Psoas muscle (tissue), 7 donors: ENCODE measurements at regions not wholly inside any gene's neighbourhood (a gene's known extent, or its start where the extent isn't known, plus 50 kb on each side); places are given as distances from the start of the nearest gene placed in this dataset.

Experiments used
- ATAC-seq, 4 donors: fragments of 200-7000 bp; cut with Tn5 transposase; one replicate each; pipeline ENCODE4 v1.9.1; 2020; ENCODE audit warnings: moderate library complexity in 3 of 4, mild to moderate bottlenecking in 2 of 4
- DNase-seq, 2 donors: peaks; one replicate each; pipeline ENCODE4 v3.0.0-alpha.2; 2020
- H3K27ac ChIP-seq: fragments of 200-600 bp; one replicate; pipeline ENCODE4 v1.8.0; 2022
- H3K27me3 ChIP-seq, 3 donors: fragments of 200-600 bp in 1 of 3; one replicate each; pipeline versions ENCODE4 v1.6.1 to v1.8.0; 2013 to 2022; ENCODE audit warnings: low read length in 2 of 3, mild to moderate bottlenecking in 2 of 3, moderate library complexity in 1 of 3; ENCODE audit not compliant: insufficient read depth in 3 of 3
- H3K36me3 ChIP-seq, 2 donors: fragments of 200-600 bp in 1 of 2; one replicate each; pipeline versions ENCODE4 v1.6.1 to v1.8.0; 2013 to 2022; ENCODE audit warnings: low read depth in 1 of 2, mild to moderate bottlenecking in 1 of 2, moderate library complexity in 1 of 2; ENCODE audit not compliant: insufficient read depth in 1 of 2
- H3K4me1 ChIP-seq: fragments of 200-600 bp; one replicate; pipeline ENCODE4 v1.8.0; 2022
- H3K4me3 ChIP-seq: fragments of 200-600 bp; one replicate; pipeline ENCODE4 v1.8.0; 2022; ENCODE audit warnings: mild to moderate bottlenecking
- H3K9me3 ChIP-seq: fragments of 200-600 bp; one replicate; pipeline ENCODE4 v1.8.0; 2022
- WGBS, 3 donors: extraction: QIAGEN DNeasy Blood & Tissue Kit; methylation state at CpG; one replicate each; pipeline versions ENCODE4 v1.1.6 to v1.1.7; 2013; 5-methylcytosine and 5-hydroxymethylcytosine counted together
- intact Hi-C, 2 donors: fragments of 100-400 bp; cut with DNase I; formaldehyde crosslinking; loops; one replicate each; pipeline versions ENCODE4 v1.11.0 to v1.14.2; 2022
- TF ChIP-seq, protein P1 (sequence below): fragments of 200-600 bp; IDR thresholded peaks from one replicate; pipeline ENCODE4 v1.8.0; 2022; ENCODE audit warnings: antibody characterized with exemption
- donor health status: healthy with polysubstance abuse.
- donor health status: DM: no; HTN: no; CAD: no; lungs with moderate emphysema.
- donor health status: Bipolar disorder and iron deficiency.
- donor health status: healthy.
- donor health status: DM: yes; HTN: yes; CAD: no.
- donor health status: DM: no; HTN: no; CAD: no.
- donor health status: DM: yes; HTN: yes; CAD: no.

DNA sequence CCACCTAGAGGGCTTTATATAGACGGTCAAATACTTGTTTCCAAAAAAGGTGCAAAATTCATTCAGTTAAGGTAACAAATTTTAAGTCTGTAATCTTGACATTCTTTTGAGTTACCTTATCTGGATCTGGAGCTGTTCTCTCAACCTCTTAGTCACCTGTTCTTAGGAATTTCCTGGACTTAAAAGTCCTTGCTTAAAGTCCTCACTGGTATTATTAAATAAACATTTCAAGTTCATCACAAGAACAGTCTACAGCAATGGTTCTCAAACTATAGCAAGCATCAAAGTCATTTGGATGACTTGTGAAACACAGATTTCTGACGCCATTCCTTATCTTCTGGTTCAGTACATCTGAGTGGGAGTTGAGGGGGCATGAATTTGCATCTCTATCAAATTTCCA, 122.9 kb upstream of the GOLIM4 start:
- no peak for DNase-seq
- ATAC-seq, result no peak
- Histone ChIP-seq H3K4me1 (no peaks in the 10 kb centered on the region), H3K9me3 (no peaks in the 10 kb centered on the region), H3K4me3 (no peak overlapping the region), H3K27ac (no peak overlapping the region), H3K36me3 (no peaks in the 10 kb centered on the region), H3K27me3 (no peaks in the 10 kb centered on the region)
- WGBS, 3 donors, result 79 to 88% (median 81%) methylated on average over 2 of the region's 2 CpGs
- TF ChIP-seq, protein P1, sequence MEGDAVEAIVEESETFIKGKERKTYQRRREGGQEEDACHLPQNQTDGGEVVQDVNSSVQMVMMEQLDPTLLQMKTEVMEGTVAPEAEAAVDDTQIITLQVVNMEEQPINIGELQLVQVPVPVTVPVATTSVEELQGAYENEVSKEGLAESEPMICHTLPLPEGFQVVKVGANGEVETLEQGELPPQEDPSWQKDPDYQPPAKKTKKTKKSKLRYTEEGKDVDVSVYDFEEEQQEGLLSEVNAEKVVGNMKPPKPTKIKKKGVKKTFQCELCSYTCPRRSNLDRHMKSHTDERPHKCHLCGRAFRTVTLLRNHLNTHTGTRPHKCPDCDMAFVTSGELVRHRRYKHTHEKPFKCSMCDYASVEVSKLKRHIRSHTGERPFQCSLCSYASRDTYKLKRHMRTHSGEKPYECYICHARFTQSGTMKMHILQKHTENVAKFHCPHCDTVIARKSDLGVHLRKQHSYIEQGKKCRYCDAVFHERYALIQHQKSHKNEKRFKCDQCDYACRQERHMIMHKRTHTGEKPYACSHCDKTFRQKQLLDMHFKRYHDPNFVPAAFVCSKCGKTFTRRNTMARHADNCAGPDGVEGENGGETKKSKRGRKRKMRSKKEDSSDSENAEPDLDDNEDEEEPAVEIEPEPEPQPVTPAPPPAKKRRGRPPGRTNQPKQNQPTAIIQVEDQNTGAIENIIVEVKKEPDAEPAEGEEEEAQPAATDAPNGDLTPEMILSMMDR, result no peak
- intact Hi-C loops, result loop anchor here (5.0 to 10.0 kb wide), 2 partner anchors 244 to 246 kb away; no protein-coding TSS in a partner anchor

DNA sequence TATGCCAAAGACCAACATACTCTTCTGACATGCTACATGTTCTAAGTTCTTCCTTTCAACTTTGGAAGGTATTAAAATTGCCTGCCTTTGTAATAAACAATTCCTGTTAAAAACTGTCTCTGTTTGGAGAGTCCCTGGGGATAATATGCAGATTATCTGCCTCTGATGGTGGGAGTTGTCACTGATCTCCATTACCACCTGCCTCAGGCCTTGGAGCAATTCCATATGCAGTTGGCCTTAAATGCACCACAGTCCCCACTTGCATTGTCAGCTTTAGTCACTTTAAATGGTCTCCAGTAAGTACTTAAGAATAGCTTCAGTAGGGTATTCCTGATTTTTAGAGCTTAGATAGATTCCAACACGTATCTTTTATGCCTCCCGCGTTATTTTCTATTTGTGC, 121.1 kb upstream of the GOLIM4 start:
- no peaks in the 10 kb centered on the region for H3K27me3 ChIP-seq
- no peaks in the 10 kb centered on the region for H3K4me1 ChIP-seq
- H3K4me3 ChIP-seq, result no peak overlapping the region
- H3K36me3 ChIP-seq, result no peaks in the 10 kb centered on the region
- TF ChIP-seq, protein P1, result no peak
- DNase-seq (no peak), ATAC-seq (no peak)
- no peak overlapping the region for H3K27ac ChIP-seq
- WGBS, 3 donors, result 68 to 82% (median 73%) methylated on average over 3 of the region's 3 CpGs
- no peaks in the 10 kb centered on the region for H3K9me3 ChIP-seq
- intact Hi-C loops, result loop anchor here (5.0 to 10.0 kb wide), 2 partner anchors 245 to 248 kb away; no protein-coding TSS in a partner anchor

DNA sequence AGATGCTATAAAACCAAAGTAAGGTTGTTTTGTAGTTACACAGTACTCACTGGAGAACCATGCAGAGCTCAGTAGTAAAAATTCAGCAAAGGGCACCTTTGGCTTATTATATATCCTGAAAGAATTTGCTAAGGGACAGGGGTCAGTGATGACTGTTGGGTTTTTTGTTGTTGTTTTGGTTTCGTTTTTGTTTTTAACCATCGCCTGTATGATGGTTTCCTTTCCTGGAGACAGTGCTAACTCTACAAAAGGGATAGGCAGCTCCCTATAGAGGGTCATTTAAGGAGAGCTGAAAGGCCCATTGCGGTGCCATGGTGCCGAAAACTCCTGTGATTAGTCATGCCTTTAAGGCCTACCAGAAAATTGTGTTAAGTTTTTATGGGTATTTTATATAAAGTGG, 118.2 kb upstream of the GOLIM4 start:
- Histone ChIP-seq H3K27ac (no peak overlapping the region), H3K9me3 (no peaks in the 10 kb centered on the region), H3K27me3 (no peaks in the 10 kb centered on the region), H3K4me1 (no peaks in the 10 kb centered on the region), H3K4me3 (no peak overlapping the region), H3K36me3 (no peaks in the 10 kb centered on the region)
- TF ChIP-seq, protein P1, result no peak
- ATAC-seq (no peak), DNase-seq (no peak)
- intact Hi-C loops, result loop anchor here in 1 of 2 donors (10.0 kb wide), 1 partner anchor 251 kb away; no protein-coding TSS in a partner anchor
- 47 to 69% (median 59%) methylated on average over 4 of the region's 4 CpGs for WGBS, 3 donors

DNA sequence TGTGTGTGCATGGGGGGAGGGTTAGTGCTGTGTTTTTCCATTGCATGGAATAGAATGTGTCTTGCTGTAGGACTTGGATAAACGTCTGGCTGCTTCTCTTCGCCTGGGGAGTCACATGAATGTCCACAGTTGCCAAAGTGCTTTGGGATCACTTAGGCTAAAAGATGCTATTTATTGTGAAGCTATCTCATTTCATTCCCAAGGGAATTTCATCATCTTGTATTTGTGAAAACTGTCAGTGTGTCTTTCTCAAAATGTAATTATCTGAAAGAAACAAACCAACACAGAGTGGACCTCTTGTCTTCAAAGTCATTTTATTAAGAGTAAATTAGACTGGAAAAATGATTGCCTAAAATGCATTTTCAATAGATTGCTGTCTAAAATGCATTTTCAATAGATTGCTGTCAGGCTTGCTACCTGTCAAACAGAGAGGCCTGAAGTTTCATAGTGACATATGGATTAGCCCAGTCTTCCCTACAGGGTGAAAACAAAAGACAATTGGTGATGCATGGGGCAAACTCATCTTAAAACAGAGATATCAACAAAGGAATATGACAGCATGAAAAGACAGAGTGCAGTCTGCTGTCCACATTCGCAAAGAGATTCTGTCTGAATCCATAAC, 117.1 kb upstream of the GOLIM4 start:
- ATAC-seq (no peak), DNase-seq (no peak)
- H3K36me3 ChIP-seq, result no peaks in the 10 kb centered on the region
- intact Hi-C loops, result loop anchor here in 1 of 2 donors (10.0 kb wide), 1 partner anchor 252 kb away; no protein-coding TSS in a partner anchor
- TF ChIP-seq, protein P1, result no peak
- H3K27me3 ChIP-seq, result no peaks in the 10 kb centered on the region
- H3K9me3 ChIP-seq, result no peaks in the 10 kb centered on the region
- no peak overlapping the region for H3K4me3 ChIP-seq
- no peak overlapping the region for H3K27ac ChIP-seq
- 48 to 51% (median 48%) methylated on average over 3 of the region's 3 CpGs for WGBS, 3 donors
- no peaks in the 10 kb centered on the region for H3K4me1 ChIP-seq

DNA sequence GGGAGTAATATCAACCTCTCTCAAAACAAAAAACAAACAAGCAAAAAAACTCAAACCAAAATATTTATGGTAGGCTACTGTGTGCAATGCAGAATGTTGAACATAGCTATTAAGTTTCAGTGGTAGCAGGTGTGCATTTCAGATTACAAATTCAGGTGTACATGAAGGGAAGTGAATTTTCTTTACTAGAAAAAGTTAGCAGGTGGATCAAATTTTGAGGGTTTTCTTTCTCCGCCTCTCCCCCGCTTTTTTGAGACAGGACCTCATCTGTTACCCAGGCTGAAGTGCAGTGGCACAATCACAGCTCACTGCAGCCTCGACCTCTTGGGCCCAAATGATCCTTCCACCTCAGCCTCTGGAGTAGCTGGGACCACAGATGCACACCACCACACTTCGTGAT, 109.7 kb upstream of the GOLIM4 start:
- H3K9me3 ChIP-seq, result no peaks in the 10 kb centered on the region
- ATAC-seq, result no peak
- DNase-seq, result no peak
- H3K36me3 ChIP-seq, result no peaks in the 10 kb centered on the region
- no peaks in the 10 kb centered on the region for H3K4me1 ChIP-seq
- intact Hi-C loops, result loop anchor here in 1 of 2 donors (5.0 kb wide), 1 partner anchor 642 kb away; no protein-coding TSS in a partner anchor
- H3K27me3 ChIP-seq, result no peaks in the 10 kb centered on the region
- WGBS, 3 donors, result 78 to 89% (median 80%) methylated on average over 4 of the region's 4 CpGs
- TF ChIP-seq, protein P1, result no peak
- no peak overlapping the region for H3K27ac ChIP-seq
- no peak overlapping the region for H3K4me3 ChIP-seq
